ENCODE measurements at regions not wholly inside any gene's neighbourhood (a gene's known extent, or its start where the extent isn't known, plus 50 kb on each side); places are given as distances from the start of the nearest gene placed in this dataset.

DNA sequence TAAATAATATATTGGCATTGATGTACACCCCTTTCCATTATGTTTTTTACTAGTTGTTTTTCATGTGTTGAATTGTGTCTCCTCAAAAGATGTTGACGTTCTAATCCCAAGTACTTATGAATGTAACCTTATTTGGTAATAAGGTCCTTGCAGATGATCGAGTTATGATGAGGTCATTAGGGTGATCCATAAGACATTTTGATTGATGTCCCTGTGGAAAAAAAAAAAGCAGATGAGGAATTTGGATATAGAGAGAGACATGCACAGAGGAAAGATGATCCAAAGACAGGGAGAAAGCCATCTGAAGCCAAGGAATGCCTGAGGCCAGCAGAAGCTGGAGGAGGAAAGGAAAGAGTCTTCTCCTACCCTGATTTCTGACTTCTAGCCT lies 632.7 kb downstream of the TLR4 start:
- Histone ChIP-seq H3K27ac (no peak overlapping the region), H3K4me3 (no peak overlapping the region), H3K36me3 (no peaks in the 10 kb centered on the region), H3K27me3 (no peaks in the 10 kb centered on the region), H3K4me1 (no peaks in the 10 kb centered on the region), H3K9me3 (no peaks in the 10 kb centered on the region)
- DNase-seq = no peak
- 69 to 74% methylated on average over 2 of the region's 2 CpGs for WGBS, 2 donors
- intact Hi-C loops (cut with DNase I) = no loop called here
- no peak for TF ChIP-seq POLR2A (IDR thresholded peaks at IDR 0.05)
- TF ChIP-seq CTCF (IDR thresholded peaks at IDR 0.05) = no peak
- TF ChIP-seq POLR2AphosphoS5 (IDR thresholded peaks at IDR 0.05) = no peak
- TF ChIP-seq EP300 (IDR thresholded peaks at IDR 0.05) = no peak

DNA sequence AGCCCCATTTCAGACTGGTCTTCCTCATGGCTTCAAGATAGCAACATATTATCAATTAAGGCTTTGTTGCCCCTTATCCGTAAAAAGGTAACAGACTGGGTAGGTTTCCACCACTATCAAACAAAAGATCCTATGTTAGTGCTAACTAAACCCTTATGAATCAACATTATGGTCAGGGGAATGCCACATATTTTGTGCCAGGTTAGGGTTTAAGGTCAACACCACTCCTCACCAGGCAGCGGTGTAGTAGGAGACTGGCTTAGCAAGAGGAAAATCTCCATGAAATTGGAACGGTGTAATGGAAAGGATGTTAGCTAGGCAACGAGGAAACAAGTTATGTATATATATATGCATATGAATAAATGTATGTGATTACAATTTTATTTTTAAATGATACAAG lies 655.8 kb downstream of the TLR4 start:
- Histone ChIP-seq H3K4me1 (peaks cover 0 to 6% (median 3%) of the 10 kb centered on the region in 4 donors), H3K27me3 (no peaks in the 10 kb centered on the region), H3K36me3 (no peaks in the 10 kb centered on the region), H3K27ac (no peak overlapping the region), H3K9me3 (no peaks in the 10 kb centered on the region), H3K4me3 (no peak overlapping the region)
- WGBS, 2 donors = 88 to 93% methylated on average over 4 of the region's 4 CpGs
- DNase-seq = no peak
- TF ChIP-seq EP300 (IDR thresholded peaks at IDR 0.05) = no peak
- intact Hi-C loops (cut with DNase I) = no loop called here

- peaks cover 0 to 6% (median 3%) of the 10 kb centered on the region in 4 donors for H3K4me1 ChIP-seq
- no peak for DNase-seq
- no peaks in the 10 kb centered on the region for H3K27me3 ChIP-seq
- no peak overlapping the region for H3K4me3 ChIP-seq
- no peaks in the 10 kb centered on the region for H3K9me3 ChIP-seq
- no peak for TF ChIP-seq POLR2AphosphoS5 (IDR thresholded peaks at IDR 0.05)
- TF ChIP-seq EP300 (IDR thresholded peaks at IDR 0.05) = no peak
- no peak for TF ChIP-seq CTCF (IDR thresholded peaks at IDR 0.05)
- TF ChIP-seq POLR2A (IDR thresholded peaks at IDR 0.05) = no peak
- H3K36me3 ChIP-seq = no peaks in the 10 kb centered on the region
- 84 to 91% methylated on average over 1 of the region's 1 CpG for WGBS, 2 donors
- intact Hi-C loops (cut with DNase I) = no loop called here
- no peak overlapping the region for H3K27ac ChIP-seq
Observed at GRCh38 chr9:118362123-118362522, 657.9 kb downstream of the TLR4 start.

DNA sequence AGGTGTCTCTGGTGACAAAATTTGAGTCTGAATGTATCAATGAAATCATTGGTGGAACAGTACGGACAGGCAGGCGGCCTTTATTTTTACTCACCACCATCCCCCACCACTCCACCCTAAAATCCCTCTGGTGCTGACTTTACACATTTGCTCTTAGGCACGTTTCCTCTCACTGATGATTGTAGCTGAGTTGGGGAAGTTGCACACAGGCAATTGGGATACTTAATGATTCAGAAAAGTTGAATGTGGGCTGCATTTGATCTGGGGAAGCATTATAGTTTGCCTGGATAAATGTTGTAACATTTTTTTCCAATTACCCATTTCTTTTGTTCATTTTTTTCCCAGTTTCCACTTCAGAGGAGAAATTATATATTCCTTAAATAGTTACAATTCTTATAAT lies 658.4 kb downstream of the TLR4 start:
- Histone ChIP-seq H3K4me1 (peaks cover 0 to 6% (median 3%) of the 10 kb centered on the region in 4 donors), H3K27ac (no peak overlapping the region), H3K9me3 (no peaks in the 10 kb centered on the region), H3K36me3 (no peaks in the 10 kb centered on the region), H3K27me3 (no peaks in the 10 kb centered on the region), H3K4me3 (no peak overlapping the region)
- intact Hi-C loops (cut with DNase I) = no loop called here
- WGBS, 2 donors = 78 to 82% methylated on average over 3 of the region's 3 CpGs
- DNase-seq = no peak
- TF ChIP-seq POLR2A (IDR thresholded peaks at IDR 0.05) = no peak
- no peak for TF ChIP-seq EP300 (IDR thresholded peaks at IDR 0.05)
- TF ChIP-seq POLR2AphosphoS5 (IDR thresholded peaks at IDR 0.05) = no peak
- TF ChIP-seq CTCF (IDR thresholded peaks at IDR 0.05) = no peak

DNA sequence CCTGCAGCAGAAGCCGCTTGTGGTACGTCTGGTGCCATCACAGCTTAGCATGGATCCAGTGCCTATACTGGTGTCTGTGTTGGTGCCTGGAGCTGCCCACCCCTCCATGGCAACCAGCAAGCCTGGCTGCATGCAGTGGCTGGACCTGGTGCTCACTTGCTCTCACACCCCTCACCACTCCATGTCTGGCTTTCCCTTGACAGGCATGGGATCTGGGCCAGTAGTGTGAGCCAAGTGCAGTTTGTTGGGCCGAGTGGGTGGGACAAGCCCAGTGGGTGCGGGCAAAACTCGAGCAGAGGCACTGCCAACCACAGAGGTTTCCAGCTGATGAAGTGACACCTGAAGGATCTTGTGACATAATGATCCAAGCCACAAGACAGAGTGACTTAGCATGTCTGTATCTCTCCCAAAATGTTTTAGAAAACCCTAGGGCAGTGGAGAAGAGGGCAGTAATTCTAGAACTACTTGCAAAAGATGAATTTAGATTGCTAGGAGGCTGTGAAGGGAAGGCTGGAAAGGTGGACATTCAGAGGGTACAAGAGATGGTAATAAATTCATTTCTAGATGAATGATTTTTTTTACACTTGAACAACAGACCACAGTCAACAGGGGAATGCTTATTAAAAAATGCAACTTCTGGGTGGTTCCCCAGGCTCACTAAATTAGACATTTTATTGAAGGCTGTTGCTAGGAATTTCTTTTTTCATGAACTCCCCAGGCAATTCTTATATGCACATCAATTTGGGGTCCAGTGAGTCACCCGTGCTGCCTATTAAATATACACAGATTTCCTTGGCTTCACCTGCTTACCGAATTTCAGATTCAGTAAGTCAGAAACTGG lies 660.3 kb downstream of the TLR4 start:
- WGBS, 2 donors = 81 to 89% methylated on average over 7 of the region's 7 CpGs
- Histone ChIP-seq H3K9me3 (no peaks in the 10 kb centered on the region), H3K4me1 (peaks cover 0 to 6% (median 3%) of the 10 kb centered on the region in 4 donors), H3K27me3 (no peaks in the 10 kb centered on the region), H3K27ac (no peak overlapping the region), H3K4me3 (no peak overlapping the region), H3K36me3 (no peaks in the 10 kb centered on the region)
- intact Hi-C loops (cut with DNase I) = no loop called here
- TF ChIP-seq POLR2A (IDR thresholded peaks at IDR 0.05) (no peak), EP300 (IDR thresholded peaks at IDR 0.05) (no peak), CTCF (IDR thresholded peaks at IDR 0.05) (no peak), POLR2AphosphoS5 (IDR thresholded peaks at IDR 0.05) (no peak)
- no peak for DNase-seq
